Upper lobe of left lung (tissue), 6 donors: ENCODE measurements at regions not wholly inside any gene's neighbourhood (a gene's known extent, or its start where the extent isn't known, plus 50 kb on each side); places are given as distances from the start of the nearest gene placed in this dataset.
A peak's percentile ranks its signal among the peaks of the same experiment; 100 is the strongest.

Source experiments
- ATAC-seq, 2 donors: fragments of 200-7000 bp; cut with Tn5 transposase; one replicate each; pipeline ENCODE4 v1.9.1; 2022; ENCODE audit warnings: mild to moderate bottlenecking in 2 of 2, moderate library complexity in 2 of 2; ENCODE audit not compliant: low FRiP score in 2 of 2
- DNase-seq, 2 donors: peaks; one replicate each; pipeline ENCODE4 v3.0.0-alpha.2; 2019 to 2020
- H3K27ac ChIP-seq, 4 donors: fragments of 200-600 bp; sonication (generic); one replicate each; pipeline ENCODE4 v1.5.1; 2016 to 2019
- H3K27me3 ChIP-seq, 4 donors: fragments of 200-600 bp; sonication (generic); one replicate each; pipeline ENCODE4 v1.5.1; 2017 to 2019
- H3K36me3 ChIP-seq, 4 donors: fragments of 200-600 bp; sonication (generic); one replicate each; pipeline ENCODE4 v1.5.1; 2016 to 2019
- H3K4me1 ChIP-seq, 4 donors: fragments of 200-600 bp; sonication (generic); one replicate each; pipeline ENCODE4 v1.5.1; 2018 to 2019
- H3K4me3 ChIP-seq, 4 donors: fragments of 200-600 bp; sonication (generic); one replicate each; pipeline ENCODE4 v1.5.1; 2017 to 2019; ENCODE audit warnings: mild to moderate bottlenecking in 2 of 4, moderate library complexity in 1 of 4
- H3K9me3 ChIP-seq, 4 donors: fragments of 200-600 bp; sonication (generic); one replicate each; pipeline ENCODE4 v1.5.1; 2018 to 2019
- CTCF ChIP-seq, 6 experiments: fragments of 450-650 bp in 4 of 6; fragments of 200-600 bp in 2 of 6; sonication (generic) in 2 of 6; IDR thresholded peaks; one replicate each; pipeline ENCODE4 v1.5.1; 2016 to 2019; ENCODE audit warnings: antibody characterized with exemption in 6 of 6
- EP300 ChIP-seq, 4 donors: sonication (generic); formaldehyde crosslinking; IDR thresholded peaks; one replicate each; pipeline ENCODE4 v1.5.1; 2017; ENCODE audit warnings: antibody characterized with exemption in 4 of 4, control low read depth in 2 of 4
- POLR2A ChIP-seq, 4 donors: fragments of 450-650 bp; IDR thresholded peaks; one replicate each; pipeline ENCODE4 v1.5.1; 2016 to 2017; ENCODE audit warnings: antibody characterized with exemption in 4 of 4, mild to moderate bottlenecking in 2 of 4
- POLR2AphosphoS5 ChIP-seq, 2 donors: sonication (generic); formaldehyde crosslinking; IDR thresholded peaks; one replicate each; pipeline ENCODE4 v1.5.1; 2017; ENCODE audit warnings: antibody characterized with exemption in 2 of 2
- WGBS, 2 donors: methylation state at CpG; one replicate each; pipeline ENCODE4 v1.1.5; 2017 to 2018; 5-methylcytosine and 5-hydroxymethylcytosine counted together
- small RNA-seq, 4 donors: library from RNA; depleted of rRNA; stranded (forward); fragments of <200 nt; gene quantifications; one replicate each; pipeline ENCODE3, GENCODE V24; 2016
- donor health status: DM: no; HTN: no; CAD: no; lungs with moderate emphysema.
- donor health status: DM: no; HTN: yes; CAD: no; lungs with severe emphysema.

GRCh38 chr14:106876711-106877110, 1350.3 kb downstream of the TMEM121 start:
- no peak overlapping the region for H3K4me3 ChIP-seq
- TF ChIP-seq POLR2A (IDR thresholded peaks at IDR 0.05) (no peak), CTCF (IDR thresholded peaks at IDR 0.05) (no peak), POLR2AphosphoS5 (IDR thresholded peaks at IDR 0.05) (no peak), EP300 (IDR thresholded peaks at IDR 0.05) (no peak)
- no peaks in the 10 kb centered on the region for H3K9me3 ChIP-seq
- ATAC-seq = no peak
- 62 to 72% methylated on average over 3 of the region's 3 CpGs for WGBS, 2 donors
- no peaks in the 10 kb centered on the region for H3K36me3 ChIP-seq
- H3K4me1 ChIP-seq = peaks cover 0 to 2% (median 0%) of the 10 kb centered on the region in 4 donors
- DNase-seq = no peak
- no peaks in the 10 kb centered on the region for H3K27me3 ChIP-seq
- H3K27ac ChIP-seq = no peak overlapping the region

- H3K27me3 ChIP-seq = no peaks in the 10 kb centered on the region
- H3K4me3 ChIP-seq = no peak overlapping the region
- ATAC-seq (no peak), DNase-seq (no peak)
- no peaks in the 10 kb centered on the region for H3K36me3 ChIP-seq
- 55 to 70% methylated on average over 2 of the region's 2 CpGs for WGBS, 2 donors
- TF ChIP-seq CTCF (IDR thresholded peaks at IDR 0.05) (no peak), POLR2A (IDR thresholded peaks at IDR 0.05) (no peak), POLR2AphosphoS5 (IDR thresholded peaks at IDR 0.05) (no peak), EP300 (IDR thresholded peaks at IDR 0.05) (no peak)
- H3K27ac ChIP-seq = no peak overlapping the region
- no peaks in the 10 kb centered on the region for H3K9me3 ChIP-seq
- peaks cover 0 to 2% (median 0%) of the 10 kb centered on the region in 4 donors for H3K4me1 ChIP-seq
Measured at GRCh38 chr14:106877517-106877916, 1351.1 kb downstream of the TMEM121 start.

- ATAC-seq (peak in 1 of 2 donors; percentile 58), DNase-seq (peak; percentile 22 to 49)
- H3K27me3 ChIP-seq = no peaks in the 10 kb centered on the region
- H3K36me3 ChIP-seq = no peaks in the 10 kb centered on the region
- H3K27ac ChIP-seq = no peak overlapping the region
- no peak overlapping the region for H3K4me3 ChIP-seq
- WGBS, 2 donors = 39 to 52% methylated on average over 8 of the region's 8 CpGs
- TF ChIP-seq POLR2A (IDR thresholded peaks at IDR 0.05) (no peak), EP300 (IDR thresholded peaks at IDR 0.05) (no peak), CTCF (IDR thresholded peaks at IDR 0.05) (peak in 3 of 6 experiments; percentile 30 to 33 (median 32)), POLR2AphosphoS5 (IDR thresholded peaks at IDR 0.05) (no peak)
- no peaks in the 10 kb centered on the region for H3K4me1 ChIP-seq
- peaks cover 0 to 6% (median 0%) of the 10 kb centered on the region in 4 donors for H3K9me3 ChIP-seq
Measured at GRCh38 chr14:106879241-106879640, 1352.9 kb downstream of the TMEM121 start.

GRCh38 chr14:106883218-106883692, 1356.9 kb downstream of the TMEM121 start:
- Histone ChIP-seq H3K9me3 (peaks cover 0 to 6% (median 0%) of the 10 kb centered on the region in 4 donors), H3K4me1 (no peaks in the 10 kb centered on the region), H3K36me3 (no peaks in the 10 kb centered on the region), H3K4me3 (no peak overlapping the region), H3K27ac (no peak overlapping the region), H3K27me3 (no peaks in the 10 kb centered on the region)
- TF ChIP-seq CTCF (IDR thresholded peaks at IDR 0.05) (peak in 5 of 6 experiments; percentile 15 to 83 (median 37)), POLR2AphosphoS5 (IDR thresholded peaks at IDR 0.05) (no peak), EP300 (IDR thresholded peaks at IDR 0.05) (no peak)
- 75 to 80% methylated on average over 21 to 40 of the region's 44 CpGs for WGBS, 2 donors
- DNase-seq (peak in 1 of 2 donors; percentile 88), ATAC-seq (no peak)

Small RNAs in the stretch of these regions (small RNA-seq; reads per million reads assigned to genes)
- gene AC244452.1 = 0 reads per million in 4 donors
- gene IGHD1-1 = 0 reads per million in 4 donors
- gene IGHD1-14 = 0 reads per million in 4 donors
- gene IGHD1-20 = 0 reads per million in 4 donors
- gene IGHD1-26 = 0 reads per million in 4 donors
- 0 reads per million in 4 donors for gene IGHD1-7
- 0 reads per million in 4 donors for gene IGHD2-15
- gene IGHD2-2 = 0 reads per million in 4 donors
- gene IGHD2-21 = 0 reads per million in 4 donors
- gene IGHD2-8 = 0 to 0.07 (median 0) reads per million in 4 donors
- 0 reads per million in 4 donors for gene IGHD3-10
- 0 reads per million in 4 donors for gene IGHD3-16
- gene IGHD3-22 = 0 to 0.20 (median 0) reads per million in 4 donors
- 0 reads per million in 4 donors for gene IGHD3-3
- 0 reads per million in 4 donors for gene IGHD3-9
- 0 reads per million in 4 donors for gene IGHD4-11
- gene IGHD4-17 = 0 reads per million in 4 donors
- 0 reads per million in 4 donors for gene IGHD4-23
- gene IGHD4-4 = 0 reads per million in 4 donors
- 0 reads per million in 4 donors for gene IGHD5-12
- gene IGHD5-18 = 0 reads per million in 4 donors
- 0 reads per million in 4 donors for gene IGHD5-24
- 0 reads per million in 4 donors for gene IGHD5-5
- 0 reads per million in 4 donors for gene IGHD6-13
- 0 reads per million in 4 donors for gene IGHD6-19
- gene IGHD6-25 = 0 reads per million in 4 donors
- 0 reads per million in 4 donors for gene IGHD6-6
- gene IGHD7-27 = 0 reads per million in 4 donors
- gene IGHJ1 = 0 to 1.0 (median 0) reads per million in 4 donors
- 0 reads per million in 4 donors for gene IGHJ1P
- 0 to 1.1 (median 0.14) reads per million in 4 donors for gene IGHJ2
- 0 reads per million in 4 donors for gene IGHJ2P
- 0 reads per million in 4 donors for gene IGHJ3
- 0 reads per million in 4 donors for gene IGHJ3P
- 0 to 0.46 (median 0.31) reads per million in 4 donors for gene IGHJ4
- gene IGHJ5 = 0 to 0.20 (median 0) reads per million in 4 donors
- 0 reads per million in 4 donors for gene IGHJ6
- gene IGHV1-12 = 0 reads per million in 4 donors
- 0 reads per million in 4 donors for gene IGHV1-14
- gene IGHV3-19 = 0 reads per million in 4 donors
- 0 reads per million in 4 donors for gene IGHV3-57
- gene IGHV3-76 = 0 reads per million in 4 donors
- gene IGHV5-78 = 0 reads per million in 4 donors
- gene IGHV7-40 = 0 reads per million in 4 donors
- 0 reads per million in 4 donors for gene IGHVII-1-1
- gene IGHVII-15-1 = 0 reads per million in 4 donors
- gene IGHVII-22-1 = 0 reads per million in 4 donors
- 0 reads per million in 4 donors for gene IGHVII-28-1
- 0 reads per million in 4 donors for gene IGHVII-33-1
- 0 reads per million in 4 donors for gene IGHVII-40-1
- gene IGHVII-44-2 = 0 reads per million in 4 donors
- 0 reads per million in 4 donors for gene IGHVII-46-1
- gene IGHVII-49-1 = 0 reads per million in 4 donors
- gene IGHVII-51-2 = 0 reads per million in 4 donors
- gene IGHVII-53-1 = 0 reads per million in 4 donors
- gene IGHVII-60-1 = 0 reads per million in 4 donors
- gene IGHVII-62-1 = 0 reads per million in 4 donors
- 0 reads per million in 4 donors for gene IGHVII-67-1
- 0 reads per million in 4 donors for gene IGHVII-74-1
- 0 reads per million in 4 donors for gene IGHVII-78-1
- gene IGHVIII-11-1 = 0 reads per million in 4 donors
- gene IGHVIII-13-1 = 0 reads per million in 4 donors
- 0 reads per million in 4 donors for gene IGHVIII-2-1
- 0 reads per million in 4 donors for gene IGHVIII-22-2
- 0 reads per million in 4 donors for gene IGHVIII-25-1
- 0 reads per million in 4 donors for gene IGHVIII-26-1
- gene IGHVIII-38-1 = 0 reads per million in 4 donors
- 0 reads per million in 4 donors for gene IGHVIII-5-1
- gene IGHVIII-5-2 = 0 reads per million in 4 donors
- gene IGHVIII-67-2 = 0 reads per million in 4 donors
- gene IGHVIII-67-3 = 0 reads per million in 4 donors
- gene IGHVIII-67-4 = 0 reads per million in 4 donors
- gene IGHVIII-76-1 = 0 reads per million in 4 donors
- gene IGHVIII-82 = 0 reads per million in 4 donors
- gene MIR4507 = 0 reads per million in 4 donors
- gene MIR4537 = 0 reads per million in 4 donors
- gene MIR4538 = 0 reads per million in 4 donors
- 0 reads per million in 4 donors for gene MIR4539
- gene MIR5195 = 0 reads per million in 4 donors
- 0 reads per million in 4 donors for gene MIR8071-1
- 0 reads per million in 4 donors for gene MIR8071-2
- gene RNA5SP389 = 0 reads per million in 4 donors
